ENCODE measurements at regions not wholly inside any gene's neighbourhood (a gene's known extent, or its start where the extent isn't known, plus 50 kb on each side); places are given as distances from the start of the nearest gene placed in this dataset.

DNA sequence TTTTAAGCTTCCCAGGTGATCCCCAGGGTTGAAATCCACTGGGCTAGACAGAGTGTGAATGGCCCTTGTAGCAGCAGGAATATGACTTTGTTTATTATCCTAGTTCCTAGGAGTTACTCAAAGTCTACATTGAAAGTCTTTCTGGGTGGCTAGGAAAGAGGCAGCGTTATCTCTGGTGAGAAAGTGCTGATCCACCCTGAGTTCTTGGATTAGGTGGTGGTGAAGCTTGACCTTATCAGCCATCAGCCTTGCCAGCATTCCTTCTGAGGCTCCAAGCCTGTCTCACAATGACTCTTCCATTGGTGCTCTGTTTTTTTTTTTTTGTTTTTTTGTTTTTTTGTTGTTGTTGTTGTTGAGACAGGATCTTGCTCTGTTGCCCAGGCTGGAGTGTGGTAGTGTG is 83.1 kb upstream of the CLCN4 start:
- Histone ChIP-seq H3K4me1 (ENCODE audit: control insufficient read depth, insufficient read depth, low read length) (no peaks in the 10 kb centered on the region), H3K27ac (ENCODE audit: low read depth, low read length) (no peak overlapping the region), H3K4me3 (ENCODE audit: low read length) (no peak overlapping the region), H3K36me3 (ENCODE audit: control insufficient read depth, insufficient read depth, low read length) (no peaks in the 10 kb centered on the region), H3K27me3 (ENCODE audit: control insufficient read depth, insufficient read depth, low read length) (no peaks in the 10 kb centered on the region), H3K9ac (ENCODE audit: low read length) (no peak overlapping the region)

DNA sequence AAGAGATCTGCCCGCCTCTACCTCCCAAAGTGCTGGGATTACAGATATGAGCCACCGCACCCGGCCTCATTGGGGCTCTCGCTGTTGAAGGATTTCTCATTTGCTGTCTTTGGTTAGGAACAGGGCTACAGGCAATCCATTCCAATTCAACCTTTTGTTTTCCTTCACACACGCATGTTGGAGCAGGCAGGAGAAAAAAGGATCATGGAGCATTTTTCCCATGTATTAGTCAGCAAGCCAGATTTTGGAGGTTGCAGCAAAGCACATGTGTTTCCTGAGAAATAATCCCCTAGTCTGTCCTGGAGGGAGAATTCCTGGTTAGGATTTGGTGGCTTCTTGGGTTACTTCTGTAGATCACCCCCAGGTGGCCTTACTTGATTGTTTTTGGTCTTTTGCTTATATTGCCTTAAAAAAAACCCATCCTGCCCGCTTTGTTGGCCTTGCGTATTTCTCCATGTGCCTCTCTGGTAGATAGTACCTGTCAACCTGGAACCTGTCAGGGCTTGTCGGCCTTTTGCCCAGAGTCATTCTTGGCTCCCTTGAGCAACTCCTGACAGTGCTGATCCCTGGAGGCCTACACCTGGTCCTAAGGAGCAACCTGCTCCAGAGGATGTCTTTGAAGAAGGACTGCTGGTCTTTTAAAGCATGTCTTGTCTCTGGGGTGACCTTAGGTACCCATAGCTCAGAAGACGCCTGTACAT is 82.4 kb upstream of the CLCN4 start:
- no peak overlapping the region for H3K9ac ChIP-seq (ENCODE audit: low read length)
- no peaks in the 10 kb centered on the region for H3K27me3 ChIP-seq (ENCODE audit: control insufficient read depth, insufficient read depth, low read length)
- H3K4me1 ChIP-seq (ENCODE audit: control insufficient read depth, insufficient read depth, low read length), result no peaks in the 10 kb centered on the region
- no peak overlapping the region for H3K27ac ChIP-seq (ENCODE audit: low read depth, low read length)
- no peak overlapping the region for H3K4me3 ChIP-seq (ENCODE audit: low read length)
- H3K36me3 ChIP-seq (ENCODE audit: control insufficient read depth, insufficient read depth, low read length), result no peaks in the 10 kb centered on the region

DNA sequence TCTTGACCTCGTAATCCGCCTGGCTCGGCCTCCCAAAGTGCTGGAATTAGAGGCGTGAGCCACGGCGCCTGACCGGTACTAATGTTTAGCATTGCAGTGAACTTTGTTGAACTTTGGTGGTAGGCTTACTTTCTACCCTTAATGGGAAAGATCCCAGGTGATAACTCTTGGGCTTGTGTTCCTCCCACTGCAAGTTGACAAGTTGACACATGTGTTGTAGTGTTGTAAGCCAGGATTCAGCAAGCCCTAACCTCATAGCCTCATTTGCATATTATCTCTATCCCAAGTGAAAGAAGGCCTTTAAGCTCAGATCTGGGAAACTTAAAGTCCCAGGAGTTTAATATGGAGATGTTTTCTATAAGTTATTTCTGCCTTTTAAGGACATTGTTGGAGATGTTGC is 80.0 kb upstream of the CLCN4 start:
- Histone ChIP-seq H3K27me3 (ENCODE audit: control insufficient read depth, insufficient read depth, low read length) (no peaks in the 10 kb centered on the region), H3K36me3 (ENCODE audit: control insufficient read depth, insufficient read depth, low read length) (no peaks in the 10 kb centered on the region), H3K9ac (ENCODE audit: low read length) (no peak overlapping the region), H3K27ac (ENCODE audit: low read depth, low read length) (no peak overlapping the region), H3K4me1 (ENCODE audit: control insufficient read depth, insufficient read depth, low read length) (no peaks in the 10 kb centered on the region), H3K4me3 (ENCODE audit: low read length) (no peak overlapping the region)

DNA sequence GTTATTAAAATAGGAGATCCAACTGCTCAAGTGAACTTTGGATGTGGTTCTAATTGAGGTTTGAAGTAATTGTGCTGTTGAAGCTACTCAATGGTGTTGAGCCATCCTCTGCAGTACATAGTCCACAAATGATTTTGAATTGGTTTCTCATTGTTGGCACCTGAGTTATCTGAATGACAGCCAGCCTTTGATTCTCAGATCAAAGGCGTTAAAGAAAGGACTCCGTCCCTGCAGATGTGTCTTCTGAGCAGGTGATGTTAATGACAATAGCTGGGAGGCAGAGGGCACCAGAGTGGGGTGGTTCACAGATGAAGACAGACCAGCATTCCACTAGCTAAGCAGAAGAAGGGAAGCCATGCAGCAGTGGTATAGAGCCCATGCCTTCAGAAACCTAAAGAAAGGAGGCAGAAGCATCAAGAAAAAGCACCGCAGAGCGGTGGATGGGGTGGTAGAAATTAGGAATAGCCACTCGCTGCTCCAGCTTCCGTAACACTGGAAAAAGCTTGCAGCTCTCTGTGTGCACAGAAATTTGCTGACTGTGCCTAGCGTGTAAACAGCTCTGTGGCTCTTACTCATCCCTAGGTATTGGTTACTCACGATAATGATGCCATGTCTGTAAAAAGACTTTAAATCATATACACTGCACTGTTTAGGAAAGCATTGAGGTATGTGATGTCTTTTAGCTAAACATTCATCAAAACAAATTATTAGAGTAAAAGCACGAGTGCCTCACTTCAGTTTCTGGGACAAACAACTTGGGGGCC is 79.2 kb upstream of the CLCN4 start:
- no peaks in the 10 kb centered on the region for H3K36me3 ChIP-seq (ENCODE audit: control insufficient read depth, insufficient read depth, low read length)
- H3K4me1 ChIP-seq (ENCODE audit: control insufficient read depth, insufficient read depth, low read length), result peaks cover 4% of the 10 kb centered on the region
- H3K4me3 ChIP-seq (ENCODE audit: low read length), result no peak overlapping the region
- no peaks in the 10 kb centered on the region for H3K27me3 ChIP-seq (ENCODE audit: control insufficient read depth, insufficient read depth, low read length)
- H3K27ac ChIP-seq (ENCODE audit: low read depth, low read length), result no peak overlapping the region
- H3K9ac ChIP-seq (ENCODE audit: low read length), result no peak overlapping the region

DNA sequence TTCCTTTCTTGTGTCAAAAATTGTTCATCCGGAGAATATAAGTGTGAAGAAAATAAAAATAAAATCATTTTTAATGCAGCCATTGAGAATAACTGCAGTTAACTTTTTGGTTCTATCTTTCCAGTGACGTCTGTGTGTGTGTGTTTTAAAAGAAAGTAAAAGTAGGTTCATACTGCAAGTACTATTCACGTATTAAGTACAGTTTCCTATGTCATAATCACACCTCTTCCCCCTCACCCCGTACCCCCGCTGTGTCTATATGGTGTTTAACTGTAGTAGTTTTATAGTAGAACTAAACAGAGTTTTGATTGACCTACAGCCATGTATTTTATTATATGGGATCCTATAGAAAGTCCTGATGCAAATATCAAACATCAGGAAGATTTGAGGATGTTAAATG is 78.5 kb upstream of the CLCN4 start:
- H3K4me1 ChIP-seq (ENCODE audit: control insufficient read depth, insufficient read depth, low read length), result peaks cover 6% of the 10 kb centered on the region
- no peak overlapping the region for H3K27ac ChIP-seq (ENCODE audit: low read depth, low read length)
- no peaks in the 10 kb centered on the region for H3K36me3 ChIP-seq (ENCODE audit: control insufficient read depth, insufficient read depth, low read length)
- no peaks in the 10 kb centered on the region for H3K27me3 ChIP-seq (ENCODE audit: control insufficient read depth, insufficient read depth, low read length)
- H3K4me3 ChIP-seq (ENCODE audit: low read length), result no peak overlapping the region
- H3K9ac ChIP-seq (ENCODE audit: low read length), result no peak overlapping the region

DNA sequence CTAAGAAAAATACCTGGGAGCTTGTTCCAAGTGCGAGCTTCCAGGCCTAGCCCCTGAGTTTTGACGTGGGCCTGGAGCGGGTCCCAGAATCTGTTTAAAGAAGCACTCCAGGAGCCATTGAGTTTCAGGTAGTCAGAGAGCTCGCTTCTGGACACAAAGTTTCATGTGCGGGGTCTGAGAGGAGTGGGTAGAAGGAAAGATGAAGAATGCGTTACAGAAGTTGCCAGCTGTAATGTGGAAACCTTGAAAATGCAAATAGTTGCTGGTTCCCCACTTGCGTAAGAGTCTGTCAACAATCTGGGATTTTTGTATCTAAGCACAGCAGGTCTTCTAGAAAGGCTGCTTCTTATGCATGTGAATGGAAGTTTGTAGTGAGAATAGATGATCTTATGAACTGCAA is 77.5 kb upstream of the CLCN4 start:
- peak overlapping the region; percentile 19 for H3K27ac ChIP-seq (ENCODE audit: low read depth, low read length)
- H3K27me3 ChIP-seq (ENCODE audit: control insufficient read depth, insufficient read depth, low read length), result no peaks in the 10 kb centered on the region
- no peak overlapping the region for H3K4me3 ChIP-seq (ENCODE audit: low read length)
- peaks cover 8% of the 10 kb centered on the region for H3K4me1 ChIP-seq (ENCODE audit: control insufficient read depth, insufficient read depth, low read length)
- no peak overlapping the region for H3K9ac ChIP-seq (ENCODE audit: low read length)
- no peaks in the 10 kb centered on the region for H3K36me3 ChIP-seq (ENCODE audit: control insufficient read depth, insufficient read depth, low read length)

DNA sequence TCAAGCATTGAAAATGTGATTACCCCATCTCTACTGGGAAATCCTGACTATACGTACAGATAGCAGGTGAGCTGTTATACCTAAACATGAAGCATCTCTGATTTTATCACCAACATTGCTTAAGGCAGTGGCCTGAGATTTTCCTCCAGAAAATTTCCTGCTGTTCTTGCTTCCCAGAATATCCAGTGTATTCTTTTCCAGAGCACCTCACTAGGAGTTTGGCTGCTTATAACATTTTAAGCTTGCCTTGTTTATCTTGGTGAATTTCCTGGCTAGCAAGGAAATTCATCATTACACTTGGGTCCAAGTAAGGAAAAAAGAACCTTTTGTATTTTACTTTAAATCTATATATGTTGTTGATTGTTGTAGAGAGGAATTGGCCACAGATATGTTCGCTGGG is 73.0 kb upstream of the CLCN4 start:
- Histone ChIP-seq H3K36me3 (ENCODE audit: control insufficient read depth, insufficient read depth, low read length) (no peaks in the 10 kb centered on the region), H3K27ac (ENCODE audit: low read depth, low read length) (peak overlapping the region; percentile 86), H3K4me3 (ENCODE audit: low read length) (no peak overlapping the region), H3K27me3 (ENCODE audit: control insufficient read depth, insufficient read depth, low read length) (no peaks in the 10 kb centered on the region), H3K4me1 (ENCODE audit: control insufficient read depth, insufficient read depth, low read length) (peaks cover 11% of the 10 kb centered on the region), H3K9ac (ENCODE audit: low read length) (no peak overlapping the region)

DNA sequence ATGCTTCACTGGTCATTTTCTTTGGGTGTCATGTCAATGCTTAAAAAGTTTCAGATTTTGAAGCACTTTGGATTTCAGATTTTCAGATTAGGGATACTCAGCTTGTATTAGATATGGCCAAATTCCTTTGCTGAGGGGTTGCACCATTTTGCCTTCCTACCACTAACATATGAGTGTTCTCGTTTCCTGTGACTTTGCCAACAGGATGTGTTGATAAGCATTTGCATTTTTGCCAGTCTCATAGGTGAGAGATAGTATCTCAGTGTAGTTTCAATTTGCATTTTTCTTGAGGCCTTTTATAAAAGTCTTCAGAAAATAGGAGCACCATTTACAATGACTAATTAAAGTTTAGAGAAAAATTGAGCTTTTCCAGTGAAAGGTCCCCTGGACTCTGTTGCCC is 71.6 kb upstream of the CLCN4 start:
- Histone ChIP-seq H3K9ac (ENCODE audit: low read length) (no peak overlapping the region), H3K36me3 (ENCODE audit: control insufficient read depth, insufficient read depth, low read length) (no peaks in the 10 kb centered on the region), H3K4me1 (ENCODE audit: control insufficient read depth, insufficient read depth, low read length) (peaks cover 17% of the 10 kb centered on the region), H3K27me3 (ENCODE audit: control insufficient read depth, insufficient read depth, low read length) (no peaks in the 10 kb centered on the region), H3K27ac (ENCODE audit: low read depth, low read length) (no peak overlapping the region), H3K4me3 (ENCODE audit: low read length) (no peak overlapping the region)

DNA sequence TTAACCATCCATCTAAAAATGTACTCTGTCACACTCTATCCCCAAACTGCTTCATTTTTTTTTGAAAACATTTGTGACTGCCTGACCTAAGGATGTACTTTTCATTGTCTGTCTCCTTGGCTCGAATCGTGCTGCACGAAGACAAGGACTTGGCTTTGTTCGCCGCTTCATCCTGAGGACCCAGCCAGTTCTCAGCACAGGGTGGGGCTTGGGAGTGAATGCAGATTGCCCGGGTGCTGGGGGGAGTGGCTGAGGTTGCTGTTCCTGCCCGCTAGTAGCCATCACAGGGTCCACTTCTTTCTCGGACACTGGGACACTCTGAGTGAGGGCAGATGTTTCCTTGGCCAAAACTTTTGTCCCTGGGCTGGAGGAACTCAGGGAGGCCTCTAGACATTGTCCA is 70.1 kb upstream of the CLCN4 start:
- Histone ChIP-seq H3K36me3 (ENCODE audit: control insufficient read depth, insufficient read depth, low read length) (no peaks in the 10 kb centered on the region), H3K4me1 (ENCODE audit: control insufficient read depth, insufficient read depth, low read length) (peaks cover 17% of the 10 kb centered on the region), H3K27me3 (ENCODE audit: control insufficient read depth, insufficient read depth, low read length) (no peaks in the 10 kb centered on the region), H3K9ac (ENCODE audit: low read length) (no peak overlapping the region), H3K4me3 (ENCODE audit: low read length) (no peak overlapping the region), H3K27ac (ENCODE audit: low read depth, low read length) (peak overlapping the region; percentile 51)

DNA sequence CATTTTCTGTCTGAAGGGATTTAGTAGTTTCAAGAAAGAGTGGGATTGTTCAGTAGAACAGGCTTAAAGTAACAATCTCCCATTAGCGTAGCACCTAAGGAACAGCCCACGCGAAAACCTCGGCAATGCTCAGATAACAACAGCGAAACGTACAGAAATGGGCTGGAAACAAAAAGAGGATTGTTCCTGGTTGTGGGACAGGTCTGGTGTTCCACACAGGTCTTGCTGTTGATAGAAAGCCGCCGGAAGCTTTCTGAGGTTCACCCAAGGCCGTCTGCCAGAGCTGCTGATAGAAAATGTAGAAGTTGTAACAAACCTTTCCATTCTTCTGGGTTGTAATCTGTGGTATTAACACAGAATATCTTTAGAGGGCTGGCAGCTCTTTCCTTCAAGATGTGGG is 69.4 kb upstream of the CLCN4 start:
- Histone ChIP-seq H3K4me3 (ENCODE audit: low read length) (no peak overlapping the region), H3K27ac (ENCODE audit: low read depth, low read length) (peak overlapping the region; percentile 51), H3K27me3 (ENCODE audit: control insufficient read depth, insufficient read depth, low read length) (no peaks in the 10 kb centered on the region), H3K4me1 (ENCODE audit: control insufficient read depth, insufficient read depth, low read length) (peaks cover 14% of the 10 kb centered on the region), H3K9ac (ENCODE audit: low read length) (no peak overlapping the region), H3K36me3 (ENCODE audit: control insufficient read depth, insufficient read depth, low read length) (no peaks in the 10 kb centered on the region)

DNA sequence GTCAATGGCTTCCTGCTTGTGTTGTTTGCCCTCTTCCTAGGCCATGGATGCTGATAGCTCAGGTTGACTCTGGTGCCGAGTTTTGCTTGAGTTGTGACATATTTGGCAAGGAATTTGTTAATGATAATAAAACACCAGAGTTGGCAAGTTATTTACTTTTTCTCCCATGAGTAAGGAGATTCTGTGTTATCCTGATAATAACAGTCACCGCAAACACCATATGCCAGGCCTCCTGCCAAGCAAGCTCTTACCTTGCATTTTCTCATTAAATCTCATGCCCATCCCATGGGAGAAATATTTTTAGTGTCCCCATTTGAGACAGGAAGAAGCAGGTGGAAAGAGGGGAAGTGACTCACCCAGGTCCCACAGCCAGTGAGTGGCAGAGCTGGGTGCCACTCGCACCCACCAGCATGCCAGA is 67.4 kb upstream of the CLCN4 start:
- Histone ChIP-seq H3K9ac (ENCODE audit: low read length) (no peak overlapping the region), H3K4me3 (ENCODE audit: low read length) (no peak overlapping the region), H3K4me1 (ENCODE audit: control insufficient read depth, insufficient read depth, low read length) (peaks cover 10% of the 10 kb centered on the region), H3K27me3 (ENCODE audit: control insufficient read depth, insufficient read depth, low read length) (no peaks in the 10 kb centered on the region), H3K27ac (ENCODE audit: low read depth, low read length) (peak overlapping the region; percentile 48), H3K36me3 (ENCODE audit: control insufficient read depth, insufficient read depth, low read length) (no peaks in the 10 kb centered on the region)

DNA sequence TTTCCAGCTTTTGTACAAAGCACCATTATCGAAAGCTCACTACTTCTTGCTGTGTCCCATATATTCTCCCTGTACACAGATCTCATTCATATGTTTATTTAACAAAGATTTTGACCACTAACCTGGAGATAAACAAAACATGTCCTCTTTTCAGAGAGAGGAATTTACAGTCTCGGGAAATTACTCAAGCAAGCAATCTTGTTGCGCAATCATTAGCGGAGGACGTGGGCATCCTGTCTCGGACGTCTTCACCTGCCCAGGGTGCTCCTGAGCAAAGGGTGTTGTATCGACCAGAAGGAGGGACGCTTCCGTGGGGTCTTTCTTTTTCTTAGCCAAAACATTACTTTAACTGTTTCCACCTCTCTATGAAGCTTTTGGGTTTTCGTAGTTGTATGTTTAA is 66.5 kb upstream of the CLCN4 start:
- no peak overlapping the region for H3K9ac ChIP-seq (ENCODE audit: low read length)

DNA sequence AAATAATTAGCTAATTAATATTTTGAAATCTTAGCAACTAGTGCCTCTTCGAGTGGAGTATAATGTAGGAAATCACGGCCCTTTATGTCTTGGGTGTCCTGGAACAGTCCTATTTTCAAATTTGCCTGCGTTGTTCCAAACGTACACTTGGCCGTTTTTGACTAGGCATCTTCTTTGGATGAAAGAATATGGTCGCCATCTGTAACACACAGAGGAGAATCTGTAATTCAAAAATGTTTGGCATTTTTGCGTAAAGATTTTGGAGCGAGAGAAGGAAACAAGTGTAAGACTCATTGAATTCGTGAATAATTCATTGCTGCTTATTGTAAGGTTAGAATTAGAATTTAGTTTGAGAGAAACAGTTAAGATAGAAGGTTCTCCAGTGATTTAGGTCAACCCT is 61.5 kb upstream of the CLCN4 start:
- H3K27ac ChIP-seq (ENCODE audit: low read depth, low read length), result no peak overlapping the region
- no peaks in the 10 kb centered on the region for H3K27me3 ChIP-seq (ENCODE audit: control insufficient read depth, insufficient read depth, low read length)
- peaks cover 7% of the 10 kb centered on the region for H3K4me1 ChIP-seq (ENCODE audit: control insufficient read depth, insufficient read depth, low read length)
- H3K4me3 ChIP-seq (ENCODE audit: low read length), result no peak overlapping the region
- H3K9ac ChIP-seq (ENCODE audit: low read length), result no peak overlapping the region
- H3K36me3 ChIP-seq (ENCODE audit: control insufficient read depth, insufficient read depth, low read length), result no peaks in the 10 kb centered on the region

More for the DNA sequence above, 66.5 kb upstream of the CLCN4 start:
- Histone ChIP-seq H3K27me3 (ENCODE audit: control insufficient read depth, insufficient read depth, low read length) (no peaks in the 10 kb centered on the region), H3K27ac (ENCODE audit: low read depth, low read length) (no peak overlapping the region), H3K4me1 (ENCODE audit: control insufficient read depth, insufficient read depth, low read length) (peaks cover 7% of the 10 kb centered on the region), H3K36me3 (ENCODE audit: control insufficient read depth, insufficient read depth, low read length) (no peaks in the 10 kb centered on the region), H3K4me3 (ENCODE audit: low read length) (no peak overlapping the region)

Measured in rectal smooth muscle tissue (tissue), 1 donor.